ENCODE measurements at regions not wholly inside any gene's neighbourhood (a gene's known extent, or its start where the extent isn't known, plus 50 kb on each side); places are given as distances from the start of the nearest gene placed in this dataset.
"Not testable (repeated sequence)": the region's sequence is repeated elsewhere in the genome, so short reads cannot be mapped to it uniquely, and the experiment has no call there.

- no peak for DNase-seq
These were observed 542.6 kb downstream of the TMEM114 start for GRCh38 chr16:8047736-8048135.

- DNase-seq: no peak
These were observed 545.5 kb downstream of the TMEM114 start for GRCh38 chr16:8044796-8045195.

- DNase-seq: no peak
These were observed 557.9 kb downstream of the TMEM114 start for GRCh38 chr16:8032406-8032805.

- DNase-seq: not testable (repeated sequence)
These were observed 560.3 kb downstream of the TMEM114 start for GRCh38 chr16:8030004-8030403.

- DNase-seq: no peak
These were observed 563.9 kb downstream of the TMEM114 start for GRCh38 chr16:8026450-8026849.

GRCh38 chr16:8023326-8023725, 567.0 kb downstream of the TMEM114 start:
- no peak for DNase-seq

GRCh38 chr16:8005096-8005860, 585.0 kb downstream of the TMEM114 start:
- DNase-seq: no peak

GRCh38 chr16:7998789-7999453, 591.4 kb downstream of the TMEM114 start:
- DNase-seq: no peak

GRCh38 chr16:7997966-7998365, 592.3 kb downstream of the TMEM114 start:
- DNase-seq: no peak

- DNase-seq: no peak
These were observed 597.7 kb downstream of the TMEM114 start for GRCh38 chr16:7992616-7993015.

GRCh38 chr16:7990626-7991260, 599.6 kb downstream of the TMEM114 start:
- no peak for DNase-seq

- DNase-seq: no peak
These were observed 606.6 kb downstream of the TMEM114 start for GRCh38 chr16:7983676-7984075.

- DNase-seq: no peak
These were observed 610.2 kb downstream of the TMEM114 start for GRCh38 chr16:7980133-7980483.

GRCh38 chr16:7979448-7980132, 610.7 kb downstream of the TMEM114 start:
- no peak for DNase-seq

GRCh38 chr16:7976563-7976962, 613.7 kb downstream of the TMEM114 start:
- DNase-seq: no peak

- no peak for DNase-seq
These were observed 614.2 kb downstream of the TMEM114 start for GRCh38 chr16:7976125-7976524.

GRCh38 chr16:7967996-7968509, 622.3 kb downstream of the TMEM114 start:
- no peak for DNase-seq

GRCh38 chr16:7964744-7965143, 625.6 kb downstream of the TMEM114 start:
- DNase-seq: no peak

GRCh38 chr16:7964167-7964566, 626.1 kb downstream of the TMEM114 start:
- no peak for DNase-seq

GRCh38 chr16:7962091-7962879, 628.0 kb downstream of the TMEM114 start:
- DNase-seq: no peak

- no peak for DNase-seq
These were observed 624.5 kb downstream of the RBFOX1 start for GRCh38 chr16:7957151-7957550.

GRCh38 chr16:7953360-7953759, 620.7 kb downstream of the RBFOX1 start:
- no peak for DNase-seq
